Activated gamma-delta T cell treated with Interleukin-2 at 50 U/mL for 16 hours (primary cell): ENCODE measurements at regions not wholly inside any gene's neighbourhood (a gene's known extent, or its start where the extent isn't known, plus 50 kb on each side); places are given as distances from the start of the nearest gene placed in this dataset.
"Not testable (repeated sequence)": the region's sequence is repeated elsewhere in the genome, so short reads cannot be mapped to it uniquely, and the experiment has no call there.

Experiments used
- DNase-seq: peaks from one replicate; pipeline ENCODE4 v3.0.0-alpha.2; 2020

DNA sequence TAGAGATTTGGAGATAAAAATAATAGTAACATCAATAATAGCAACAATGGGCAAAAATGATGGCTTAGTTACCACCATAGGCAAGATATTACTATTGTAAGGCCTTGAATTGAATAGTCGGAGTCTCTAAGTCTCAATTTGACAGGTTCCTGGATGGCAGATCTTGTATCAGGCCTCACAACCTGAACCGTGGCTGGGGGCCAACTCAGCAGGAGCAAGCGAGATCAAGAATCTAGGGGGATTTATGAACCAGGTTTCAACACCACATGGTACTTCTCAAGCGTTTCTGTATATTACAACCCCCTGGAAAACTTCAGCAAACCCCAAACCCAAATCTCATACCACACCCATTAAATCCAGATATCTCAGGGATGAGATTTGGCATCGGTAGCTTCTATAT lies 573.8 kb downstream of the LIG4 start:
- no peak for DNase-seq

DNA sequence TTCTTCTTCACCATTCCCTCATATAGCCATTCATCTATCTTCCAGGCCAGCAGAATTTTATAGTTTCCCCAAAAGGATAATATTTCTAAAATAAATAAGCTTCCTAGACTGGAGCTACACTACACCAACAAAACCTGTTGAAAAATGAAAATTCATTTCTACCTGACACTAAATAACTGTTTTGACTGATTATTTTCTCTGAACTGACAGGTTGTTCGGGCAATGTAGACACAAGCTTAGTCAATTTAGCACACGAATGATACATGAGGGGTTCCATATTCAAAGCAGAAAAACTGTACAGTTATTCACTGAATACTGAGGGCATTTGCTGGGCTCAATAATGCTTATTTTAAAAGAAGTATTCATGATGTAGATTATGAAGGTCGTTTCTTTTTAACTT lies 589.7 kb downstream of the LIG4 start:
- DNase-seq = no peak

DNA sequence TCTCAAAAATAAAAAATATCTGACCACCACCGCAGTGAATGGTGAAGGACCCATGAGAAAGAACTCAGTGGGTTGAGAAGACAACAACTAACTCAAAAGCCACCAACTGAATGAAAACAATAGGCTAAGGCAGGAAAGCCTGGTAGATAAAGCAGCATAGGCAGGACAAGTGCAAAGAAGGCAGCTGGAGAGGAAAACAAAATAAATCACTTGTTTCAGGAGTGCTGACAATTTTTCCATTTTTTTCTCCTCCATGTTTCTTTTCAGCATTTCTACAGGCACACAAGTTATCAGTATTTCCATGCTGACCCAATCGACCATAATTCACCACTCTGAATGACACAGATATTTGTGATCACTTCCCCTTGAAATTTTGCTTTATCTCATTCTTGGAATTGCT lies 597.8 kb downstream of the LIG4 start:
- DNase-seq = no peak

DNA sequence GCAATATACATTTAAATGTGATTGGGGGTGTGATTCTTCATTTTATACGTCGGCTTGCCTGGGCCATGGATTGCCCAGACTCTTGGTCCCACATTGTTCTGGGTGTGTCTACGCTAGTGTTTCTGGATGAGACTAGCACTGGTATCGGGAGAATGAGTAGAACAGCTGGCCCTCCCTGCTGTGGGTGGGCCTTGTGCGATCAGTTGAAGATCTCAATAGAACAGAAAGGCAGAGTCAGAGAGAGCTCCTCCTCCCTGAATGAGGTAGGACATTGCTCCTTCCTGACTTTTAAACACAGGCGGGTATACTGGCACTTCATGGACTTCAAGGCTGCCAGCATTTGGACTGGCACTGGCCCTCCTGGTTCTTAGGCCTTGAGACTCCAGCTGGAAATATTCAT lies 603.0 kb downstream of the LIG4 start:
- no peak for DNase-seq

DNA sequence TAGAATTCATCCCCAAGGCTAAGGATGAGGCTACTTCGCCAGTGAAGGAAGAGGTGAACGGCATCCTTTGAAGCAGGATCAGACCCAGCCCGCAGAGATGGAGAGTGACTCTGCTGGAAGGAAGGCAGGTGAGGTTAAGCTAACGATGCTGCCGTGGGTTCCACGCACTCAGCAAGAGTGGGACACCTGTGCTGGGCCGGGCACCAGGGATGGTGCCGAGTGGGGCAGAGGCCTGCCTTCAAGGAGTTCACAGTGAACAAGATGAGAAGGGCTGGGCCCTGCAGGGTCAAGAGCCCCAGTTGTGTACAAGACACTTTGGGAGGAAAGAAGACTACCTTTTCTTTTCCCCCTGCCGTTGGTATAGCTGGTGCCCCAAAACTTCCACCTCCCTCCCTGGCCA lies 606.6 kb downstream of the LIG4 start:
- DNase-seq = no peak

DNA sequence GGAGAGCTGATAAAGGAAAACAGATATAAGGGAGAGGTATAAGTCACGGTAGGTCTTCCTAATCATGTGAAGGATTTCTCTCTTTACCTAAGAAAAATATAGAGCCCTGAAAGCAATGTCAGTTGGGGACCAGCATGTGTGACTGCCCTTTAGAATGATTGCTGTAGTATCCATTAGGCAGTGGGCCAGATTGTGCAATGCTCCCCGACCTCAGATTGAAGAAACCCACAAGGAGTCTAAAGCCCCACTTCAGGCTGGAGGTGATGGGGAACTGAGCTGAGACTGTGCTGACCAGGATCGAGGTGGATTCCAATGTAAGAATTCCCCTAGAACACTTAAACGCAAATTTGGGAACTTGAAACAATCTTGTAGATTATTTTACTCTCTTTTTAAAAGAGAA lies 614.4 kb downstream of the LIG4 start:
- DNase-seq = no peak

DNA sequence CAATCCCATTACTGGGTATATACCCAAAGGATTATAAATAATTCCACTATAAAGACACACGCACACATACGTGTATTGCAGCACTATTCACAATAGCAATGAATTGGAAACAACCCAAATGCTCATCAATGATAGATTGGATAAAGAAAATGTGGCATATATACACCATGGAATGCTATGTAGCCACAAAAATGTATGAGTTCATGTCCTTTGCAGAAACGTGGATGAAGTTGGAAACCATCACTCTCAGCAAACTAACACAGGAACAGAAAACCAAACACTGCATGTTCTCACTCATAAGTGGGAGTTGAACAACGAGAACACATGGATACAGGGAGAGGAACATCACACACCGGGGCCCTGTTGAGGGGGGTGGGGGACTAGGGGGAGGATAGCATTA lies 619.0 kb downstream of the LIG4 start:
- not testable (repeated sequence) for DNase-seq

DNA sequence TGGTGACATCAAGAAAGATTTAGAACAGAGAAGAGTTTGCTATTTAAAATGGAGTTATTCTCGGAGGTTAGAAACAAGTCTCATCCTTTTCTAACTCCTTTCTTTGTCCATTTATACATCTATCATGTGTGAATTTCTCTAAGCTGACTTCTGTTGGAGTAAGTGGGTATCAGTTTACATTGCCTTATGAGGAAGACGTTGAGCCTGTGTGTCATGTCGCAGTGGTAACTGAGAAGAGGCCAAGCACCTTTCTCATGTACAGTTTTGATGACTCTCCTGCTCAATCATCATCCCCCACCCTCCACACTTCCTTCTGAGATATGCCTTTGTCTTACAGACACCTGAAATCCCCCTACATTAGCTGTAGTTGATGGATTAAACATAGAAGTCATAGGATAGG lies 624.8 kb downstream of the LIG4 start:
- DNase-seq = no peak

DNA sequence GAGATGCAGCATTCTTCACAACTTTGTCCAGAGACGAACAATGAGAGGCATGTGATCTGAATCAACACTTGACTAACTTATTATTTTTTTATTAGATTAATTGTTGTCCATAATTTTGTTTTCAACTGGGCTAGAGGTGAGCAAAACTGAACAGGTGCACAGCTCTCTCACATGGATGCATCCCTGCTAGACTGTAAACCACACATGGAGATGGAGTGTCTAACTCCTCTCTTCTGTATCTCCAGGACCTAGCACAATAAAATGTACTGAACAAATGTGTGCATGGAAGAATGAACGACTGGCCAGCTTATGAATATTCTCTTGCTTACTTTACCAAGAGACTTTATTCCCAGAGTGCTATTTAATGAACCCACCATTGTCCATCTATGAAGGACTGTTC lies 627.7 kb downstream of the LIG4 start:
- no peak for DNase-seq

DNA sequence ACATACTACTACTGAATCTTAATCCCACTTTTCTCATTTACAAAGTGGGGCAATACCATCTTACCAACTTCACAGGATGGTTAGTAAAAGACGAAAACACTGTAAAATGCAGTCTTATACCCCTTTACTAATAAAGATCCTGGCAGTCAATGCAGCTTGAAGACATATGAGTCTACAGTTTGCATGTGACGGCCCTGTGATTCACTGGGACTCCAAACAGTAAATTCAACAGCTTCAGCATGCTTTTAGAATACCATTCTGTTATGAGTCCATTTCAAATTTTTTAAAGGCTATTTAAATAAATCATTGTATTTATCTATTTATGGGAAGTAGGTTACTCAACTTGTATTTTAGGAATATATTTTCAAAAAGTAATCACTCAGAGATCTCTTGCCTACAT lies 629.1 kb downstream of the LIG4 start:
- no peak for DNase-seq

DNA sequence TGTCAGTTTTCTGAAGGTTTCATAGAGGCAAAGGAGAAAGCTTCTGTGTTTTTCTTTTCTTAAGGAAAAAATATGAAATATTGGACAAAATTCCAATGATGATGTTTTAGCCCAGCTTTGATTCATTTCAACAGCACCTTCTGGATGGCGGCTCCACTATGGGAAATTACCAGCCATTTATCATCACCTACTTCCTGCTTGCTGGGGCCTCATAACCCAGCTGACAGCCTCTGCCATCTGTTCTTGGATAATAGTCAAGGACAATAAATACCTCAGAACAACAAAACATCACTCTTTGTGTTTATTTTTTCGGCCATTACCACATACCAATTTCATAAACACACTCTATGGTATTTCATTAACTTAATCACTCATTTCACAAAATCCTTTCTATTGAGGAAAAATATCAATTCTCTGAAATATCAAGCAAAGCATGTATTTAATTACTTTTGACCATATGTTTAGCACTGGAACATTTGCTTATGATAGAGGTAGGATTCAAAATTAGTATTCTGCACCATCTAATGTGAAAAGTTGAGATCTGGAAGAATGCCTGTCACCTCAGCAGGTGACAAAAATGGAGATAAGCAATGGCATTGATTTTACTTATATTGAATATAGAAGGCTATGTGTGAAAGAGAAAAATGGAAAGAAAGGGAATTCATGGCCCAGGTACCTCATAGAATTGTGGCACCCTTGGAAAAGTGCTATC lies 629.7 kb downstream of the LIG4 start:
- no peak for DNase-seq

DNA sequence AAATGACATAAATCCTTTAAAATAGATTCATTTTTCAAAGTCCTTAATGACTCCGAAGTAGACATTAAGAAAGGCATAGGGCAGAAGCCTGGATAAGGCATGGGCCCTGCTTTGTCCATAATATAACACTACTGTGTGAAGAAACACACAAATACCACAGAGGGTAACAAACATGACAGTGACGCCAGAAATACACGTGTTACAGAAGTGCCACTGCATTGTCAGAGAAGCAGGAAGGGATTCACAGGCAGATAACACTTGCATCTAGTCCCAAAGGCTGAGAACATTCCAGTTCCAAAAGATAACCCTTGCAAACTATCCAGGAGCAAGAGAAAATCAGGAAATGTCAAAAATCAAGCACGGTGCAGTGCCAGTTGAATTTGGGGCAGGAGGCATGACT lies 633.2 kb downstream of the LIG4 start:
- no peak for DNase-seq

DNA sequence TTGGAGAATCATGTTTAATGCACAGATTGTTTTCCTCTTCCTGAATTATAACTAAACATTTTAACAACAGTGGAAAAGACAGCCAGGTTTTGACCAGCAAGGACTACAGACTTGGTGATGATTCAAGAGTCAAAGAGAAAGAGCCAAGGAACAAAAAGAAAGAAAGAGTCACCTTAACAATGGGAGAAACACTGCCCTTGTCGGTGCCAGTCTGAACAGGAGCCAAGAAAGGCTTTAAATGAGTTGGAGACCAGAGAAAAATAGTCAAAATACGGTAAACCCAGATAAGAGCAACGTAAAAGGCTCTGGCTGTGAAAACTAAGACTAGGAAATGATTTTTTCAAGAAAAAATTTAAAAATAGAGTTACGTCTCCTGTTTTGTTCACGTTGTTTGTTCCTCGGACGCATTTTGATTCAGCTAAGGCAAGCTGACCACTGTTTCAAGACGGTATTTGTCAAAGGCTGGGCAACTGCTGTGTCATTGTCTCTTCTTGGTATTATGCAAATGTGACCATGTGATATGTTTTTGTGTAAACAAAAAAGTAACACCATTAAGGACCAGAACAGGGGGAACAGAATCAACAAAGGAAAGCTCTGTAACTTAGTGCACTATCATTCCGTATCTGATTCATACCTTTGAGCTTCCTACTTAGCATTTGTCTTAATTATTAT lies 634.5 kb downstream of the LIG4 start:
- no peak for DNase-seq

DNA sequence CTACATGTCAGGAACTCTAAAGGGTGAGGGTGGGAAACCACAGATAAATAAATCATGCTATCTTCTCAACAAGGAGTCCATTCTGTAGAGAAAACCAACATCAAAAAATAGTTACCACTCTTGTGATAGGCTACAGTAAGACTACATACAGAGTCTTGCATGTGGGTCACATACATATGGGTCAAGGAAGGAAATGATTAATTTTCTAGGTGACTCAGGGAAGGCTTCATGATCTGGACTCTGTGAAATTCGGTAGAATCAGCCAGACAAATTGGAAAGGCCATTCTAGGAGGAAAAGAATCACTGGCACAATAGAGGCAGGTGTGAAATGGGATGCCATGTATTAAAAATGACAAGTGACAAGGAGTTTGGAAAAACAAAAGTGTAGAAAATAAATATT lies 638.9 kb downstream of the LIG4 start:
- no peak for DNase-seq

DNA sequence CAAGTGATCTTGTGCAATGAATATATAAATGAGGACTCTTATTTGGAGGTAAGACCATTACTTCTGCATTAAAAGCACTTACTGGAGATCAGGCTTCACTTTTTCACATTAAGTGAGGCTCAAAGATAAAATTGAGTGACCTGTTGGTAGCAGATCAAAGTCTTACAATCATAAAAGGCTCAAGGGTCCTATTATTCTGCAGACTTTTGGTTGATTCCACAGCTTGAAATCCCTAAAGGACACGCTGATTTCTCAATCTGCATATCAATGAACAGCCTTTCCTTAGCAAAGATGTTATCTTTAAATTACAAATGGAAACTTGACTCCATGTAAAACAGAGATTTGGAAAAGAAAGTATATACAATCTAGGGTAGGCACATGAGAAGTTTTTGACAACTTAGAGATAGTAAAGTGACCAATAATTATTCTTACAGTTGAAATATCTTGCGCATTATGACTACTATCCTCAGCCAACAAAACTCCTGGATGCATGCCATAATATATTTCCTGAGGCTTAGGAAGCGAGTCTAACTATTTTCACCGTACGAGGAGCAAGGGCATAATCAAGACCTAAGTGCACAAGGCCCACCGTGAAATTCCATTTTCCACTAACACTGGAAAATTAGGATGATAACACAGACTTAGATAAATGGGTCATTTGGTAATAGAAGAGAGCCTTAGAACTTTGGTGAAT lies 640.7 kb downstream of the LIG4 start:
- no peak for DNase-seq

DNA sequence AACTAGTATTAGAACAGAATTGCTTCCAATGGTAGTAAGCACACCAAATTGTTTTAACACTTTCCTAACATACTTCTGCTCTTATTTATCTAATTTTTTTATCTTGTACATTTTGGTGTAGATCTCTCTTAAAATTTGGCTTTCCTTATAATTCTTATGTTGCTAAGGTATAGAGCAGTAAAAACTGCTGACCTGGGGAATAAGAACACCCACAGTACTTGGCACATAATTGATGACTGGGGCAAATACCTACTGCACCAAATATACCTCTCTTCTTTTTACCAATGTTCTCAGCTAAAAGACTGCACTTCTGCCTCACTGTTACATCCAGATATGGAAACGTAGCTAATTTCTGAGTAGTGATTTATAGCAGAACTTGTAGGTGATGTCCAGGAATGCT lies 642.2 kb downstream of the LIG4 start:
- DNase-seq = no peak

DNA sequence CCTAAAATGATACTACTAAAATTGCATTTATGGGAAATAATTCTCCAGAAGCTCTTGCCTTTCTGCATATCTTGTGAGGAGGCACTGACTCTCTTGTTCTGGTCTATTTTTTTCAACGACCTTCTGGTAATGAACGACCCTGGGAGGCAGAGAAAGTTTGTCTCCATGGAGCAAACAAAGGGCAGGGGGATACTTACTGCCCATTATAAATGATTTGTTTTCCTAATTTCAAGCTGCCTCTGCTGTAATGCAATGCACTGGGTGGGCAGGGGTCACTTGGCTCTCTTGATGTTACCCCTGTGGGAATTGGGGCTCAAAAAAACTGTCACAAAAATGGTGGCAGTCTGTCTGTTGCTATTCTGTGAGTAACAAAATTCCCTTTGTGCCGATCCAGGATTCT lies 643.2 kb downstream of the LIG4 start:
- DNase-seq = no peak

DNA sequence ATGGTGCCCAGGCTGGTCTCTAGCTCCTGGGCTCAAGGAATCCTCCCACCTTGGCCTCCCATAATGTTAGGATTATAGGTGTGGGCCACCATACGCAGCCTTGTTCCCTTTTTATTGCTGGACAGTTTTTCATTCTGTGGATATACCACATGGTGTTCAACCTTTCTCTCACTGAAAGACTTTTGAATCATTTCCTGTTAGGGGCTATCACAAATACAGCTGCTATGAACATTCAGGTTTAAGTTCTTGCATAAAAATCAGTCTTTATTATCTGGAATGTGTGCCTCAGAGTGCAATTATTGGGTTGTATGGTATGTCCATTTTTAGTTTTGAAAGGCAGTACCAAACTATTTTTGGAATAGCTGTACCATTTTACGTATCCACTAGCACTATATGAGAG lies 647.2 kb downstream of the LIG4 start:
- no peak for DNase-seq

DNA sequence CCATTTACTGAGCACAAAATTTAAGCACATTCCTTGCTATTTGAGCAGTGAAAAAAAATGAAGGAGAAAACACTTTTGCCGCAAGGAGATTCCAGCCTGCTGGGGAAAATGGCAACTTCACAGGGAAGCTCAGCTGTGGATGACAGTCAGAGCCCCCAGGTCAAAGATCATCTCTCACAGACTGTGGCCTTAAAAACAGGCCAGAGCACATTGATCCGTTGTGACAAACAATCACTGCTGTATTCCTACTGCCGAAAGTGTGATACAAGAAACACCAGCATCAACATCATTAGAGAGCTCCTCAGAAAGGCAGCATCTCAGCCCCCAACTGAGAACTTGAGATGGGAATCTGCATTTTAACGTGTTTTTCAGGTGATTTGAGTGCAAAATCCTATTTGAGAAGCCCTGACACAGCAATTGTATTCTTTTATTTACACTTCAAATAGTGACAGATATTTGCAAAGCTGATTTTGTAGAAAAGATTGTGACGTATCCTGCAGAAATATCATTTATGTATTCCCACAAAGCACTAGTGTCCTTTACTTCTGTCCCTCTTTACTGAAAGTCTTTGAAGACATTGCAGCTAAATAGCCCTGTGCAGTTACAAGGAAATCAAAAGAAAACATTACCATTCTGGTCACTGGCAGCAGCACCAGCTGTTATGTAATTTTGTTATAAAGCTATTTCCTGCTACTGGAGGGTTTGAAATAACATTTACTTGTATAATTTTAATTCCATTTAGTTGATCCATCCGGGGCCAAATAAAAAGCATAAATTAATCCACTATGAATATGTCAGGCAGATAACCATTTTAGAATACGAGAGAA lies 652.0 kb downstream of the LIG4 start:
- DNase-seq = no peak

DNA sequence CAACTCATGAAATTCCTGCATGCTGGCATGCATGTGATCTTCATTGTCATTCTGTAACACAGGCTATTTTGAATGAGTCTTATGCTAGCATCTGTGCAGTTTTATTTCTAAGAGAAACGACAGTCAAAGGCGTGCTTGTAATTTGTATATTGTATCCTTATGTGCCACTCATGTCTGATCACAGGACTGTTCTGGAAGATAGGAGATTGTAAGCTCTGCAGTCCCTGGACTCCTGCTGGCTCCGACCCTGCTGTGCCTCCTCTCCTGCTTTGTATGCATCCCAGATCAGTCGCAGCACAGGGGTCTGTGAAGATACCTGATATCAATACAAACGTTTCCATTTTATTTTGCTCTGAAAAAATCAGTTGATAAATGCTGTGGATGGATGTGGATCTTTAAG lies 653.1 kb downstream of the LIG4 start:
- no peak for DNase-seq

DNA sequence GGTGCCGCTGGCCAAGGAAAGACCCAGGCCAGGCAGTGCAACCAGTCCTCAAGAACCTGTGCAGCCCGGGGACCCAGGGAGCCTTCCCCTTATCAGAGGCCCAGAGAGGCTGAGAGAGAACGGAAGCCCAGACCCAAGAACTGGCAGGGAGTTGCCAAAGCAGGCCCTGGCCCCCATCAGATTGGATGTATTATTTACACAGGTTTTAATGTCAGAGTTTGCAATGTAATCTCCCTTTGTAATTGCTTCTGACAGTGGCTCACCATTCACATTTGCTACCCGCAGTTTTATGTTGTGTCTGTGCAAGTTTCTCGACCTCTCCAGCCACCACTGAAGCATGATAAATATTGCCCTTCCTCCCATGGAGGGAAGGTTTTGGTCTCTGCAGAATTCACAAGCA lies 660.9 kb downstream of the LIG4 start:
- no peak for DNase-seq

DNA sequence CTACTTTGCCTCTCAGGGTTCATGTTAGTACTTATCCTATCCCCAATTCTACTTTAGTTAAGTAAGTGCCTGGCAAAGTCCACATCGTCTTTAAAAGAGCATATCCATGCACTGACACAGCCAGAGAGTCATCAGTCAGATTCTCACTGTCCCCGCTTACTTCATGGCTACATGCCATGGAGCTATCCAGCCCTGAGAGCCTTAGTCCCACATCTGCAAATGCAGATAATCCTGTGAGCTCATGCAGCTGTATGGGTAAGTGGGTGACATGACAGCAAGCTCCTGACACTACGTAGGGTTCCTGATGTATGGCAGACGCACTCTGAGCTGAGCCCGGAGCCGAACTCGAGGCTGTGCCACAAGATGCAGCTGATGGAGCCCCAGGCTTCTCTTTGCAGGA lies 661.5 kb downstream of the LIG4 start:
- DNase-seq = no peak

DNA sequence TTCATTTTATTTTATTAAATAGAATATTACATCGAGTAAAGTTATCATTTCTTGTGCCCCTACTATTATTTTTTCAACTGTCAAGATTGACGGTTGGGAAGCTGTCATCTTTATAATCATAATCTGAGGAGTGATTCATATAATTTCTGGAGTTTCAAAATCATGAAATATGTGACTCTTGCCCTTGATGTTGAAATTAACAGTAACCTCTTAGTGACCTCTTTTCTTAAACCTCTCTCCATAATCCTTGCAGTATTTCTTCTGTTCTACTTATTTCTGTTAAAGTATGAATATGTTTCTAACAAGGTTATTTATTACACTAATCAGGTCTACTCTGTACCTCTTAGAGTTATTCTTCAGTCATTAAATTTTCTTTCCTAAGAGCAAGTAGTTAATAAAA lies 663.8 kb downstream of the LIG4 start:
- DNase-seq = no peak

DNA sequence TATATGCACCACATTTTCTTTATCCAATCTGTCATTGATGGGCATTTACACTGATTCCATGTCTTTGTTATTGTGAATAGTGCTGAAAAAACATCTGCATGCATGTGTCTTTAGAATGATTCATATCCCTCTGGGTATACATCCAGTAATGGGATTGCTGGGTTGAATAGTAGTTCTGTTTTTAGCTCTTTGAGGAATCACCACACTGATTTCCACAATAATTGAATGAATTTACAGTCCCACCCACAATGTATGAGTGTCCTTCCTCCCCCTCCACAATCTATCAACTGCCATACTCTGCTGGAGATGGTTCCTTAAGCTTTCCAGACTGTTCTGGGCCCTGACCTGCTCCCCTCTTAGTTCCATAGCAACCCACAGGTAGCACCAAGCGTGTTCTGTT lies 667.0 kb downstream of the LIG4 start:
- DNase-seq = no peak
